HuH-7 (cell line): ENCODE measurements at regions not wholly inside any gene's neighbourhood (a gene's known extent, or its start where the extent isn't known, plus 50 kb on each side); places are given as distances from the start of the nearest gene placed in this dataset.

Experiments
- DNase-seq: peaks from one replicate; pipeline ENCODE4 v3.0.0; 2011; ENCODE audit warnings: low spot score

DNA sequence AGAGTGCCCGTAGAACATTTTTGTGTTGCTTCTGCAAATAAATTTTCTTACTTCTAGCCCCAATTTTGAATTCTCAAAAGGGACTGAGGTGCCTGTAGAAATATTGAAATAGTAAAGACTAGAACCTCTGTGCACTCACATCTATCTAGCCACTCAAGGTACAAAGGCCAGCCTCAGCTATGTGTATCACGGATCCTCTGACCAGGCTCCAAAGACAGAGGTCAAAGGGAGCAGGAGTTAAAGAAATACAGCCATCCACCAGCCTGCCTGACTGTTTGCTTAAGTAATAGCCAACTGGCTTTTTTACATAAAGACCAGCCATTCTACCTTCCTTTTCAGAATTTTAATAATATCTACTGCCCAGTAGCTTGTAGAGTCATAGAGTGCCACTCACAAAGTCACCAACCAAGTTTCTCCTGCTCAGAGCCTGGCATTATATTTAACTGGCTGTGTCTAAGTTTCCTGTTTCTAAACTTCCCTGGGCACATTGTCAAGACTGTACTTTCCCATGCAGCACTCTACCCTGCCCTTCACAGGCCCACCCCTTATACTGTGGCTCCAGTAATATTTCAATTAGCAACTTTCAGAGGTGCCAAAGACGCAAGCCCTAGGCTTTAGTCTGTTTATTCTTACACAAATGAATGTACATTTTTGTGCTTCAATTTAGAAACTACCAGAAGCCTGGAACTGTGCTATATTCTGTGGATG, 338.3 kb upstream of the NT5C1B start:
- no peak for DNase-seq

DNA sequence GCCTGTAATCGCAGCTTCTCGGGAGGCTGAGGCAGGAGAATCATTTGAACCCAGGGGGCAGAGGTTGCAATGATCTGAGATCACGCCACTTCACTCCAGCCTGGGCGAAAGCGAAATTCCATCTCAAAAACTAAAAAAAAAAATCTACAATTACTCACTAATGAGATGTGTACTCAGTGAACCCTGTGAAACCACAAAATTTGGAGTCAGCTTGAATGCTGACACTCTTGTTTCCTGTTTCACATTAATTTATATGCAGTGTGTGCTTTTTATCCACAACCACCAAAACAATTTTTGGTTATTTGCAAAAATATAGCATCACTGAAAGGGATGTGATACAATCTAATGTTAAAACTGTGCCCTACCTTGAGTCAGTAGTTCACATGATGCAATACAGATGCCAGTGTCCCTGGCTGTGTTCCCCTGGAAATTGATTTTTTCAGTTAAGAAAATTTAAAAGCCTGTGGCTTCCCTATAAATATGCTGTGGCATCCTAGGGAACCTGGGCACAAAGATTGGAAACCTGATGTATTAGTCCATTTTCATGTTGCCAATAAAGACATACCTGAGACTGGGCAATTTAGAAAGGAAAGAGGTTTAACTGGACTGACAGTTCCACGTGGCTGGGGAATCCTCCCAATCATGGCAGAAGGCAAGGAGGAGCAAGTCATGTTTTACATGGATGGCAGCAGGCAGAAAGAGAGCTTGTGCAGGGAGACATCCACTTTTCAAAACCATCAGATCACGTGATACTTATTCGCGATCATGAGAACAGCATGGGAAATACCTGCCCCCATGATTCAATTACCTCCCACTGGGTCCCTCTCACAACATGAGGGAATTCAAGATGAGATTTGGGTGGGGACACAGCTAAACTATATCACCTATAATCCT, 337.5 kb upstream of the NT5C1B start:
- DNase-seq, result no peak

DNA sequence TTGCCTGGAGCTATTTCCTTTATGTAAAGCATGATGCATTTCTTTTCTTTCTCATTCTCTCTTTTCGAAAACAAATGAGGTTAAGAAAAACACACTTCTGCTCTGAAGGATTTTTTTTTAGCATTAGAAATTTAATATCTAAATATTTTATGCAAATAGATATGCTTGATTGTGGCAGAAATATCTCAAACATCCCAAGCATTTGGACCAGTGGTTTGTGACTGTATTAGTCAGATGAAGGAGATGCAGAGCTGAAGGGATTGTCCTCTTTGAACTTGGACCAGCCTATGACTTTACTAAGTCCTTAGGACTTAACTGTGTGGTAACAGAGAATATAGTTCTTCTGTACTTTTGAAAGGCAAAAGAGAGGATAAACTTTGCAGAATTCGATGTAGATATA, 335.9 kb upstream of the NT5C1B start:
- no peak for DNase-seq

DNA sequence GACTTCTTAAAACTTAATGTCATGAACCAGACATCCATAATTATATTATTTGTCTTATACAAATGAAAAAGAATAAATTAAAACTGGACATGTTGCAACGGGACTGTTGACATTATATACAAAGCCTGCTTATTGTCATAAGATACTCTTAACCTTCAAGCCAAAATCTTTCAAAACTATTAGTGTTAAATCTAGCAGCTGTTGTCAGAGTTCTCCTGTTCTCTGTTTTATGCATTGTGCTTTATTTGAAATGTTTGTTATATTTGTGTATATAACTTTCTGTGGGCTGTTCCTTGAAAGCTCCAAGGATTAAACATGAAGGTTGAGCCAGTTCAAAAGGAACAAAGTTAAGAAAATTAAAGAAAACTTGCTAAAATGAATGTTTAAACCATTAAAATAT, 335.5 kb upstream of the NT5C1B start:
- no peak for DNase-seq

DNA sequence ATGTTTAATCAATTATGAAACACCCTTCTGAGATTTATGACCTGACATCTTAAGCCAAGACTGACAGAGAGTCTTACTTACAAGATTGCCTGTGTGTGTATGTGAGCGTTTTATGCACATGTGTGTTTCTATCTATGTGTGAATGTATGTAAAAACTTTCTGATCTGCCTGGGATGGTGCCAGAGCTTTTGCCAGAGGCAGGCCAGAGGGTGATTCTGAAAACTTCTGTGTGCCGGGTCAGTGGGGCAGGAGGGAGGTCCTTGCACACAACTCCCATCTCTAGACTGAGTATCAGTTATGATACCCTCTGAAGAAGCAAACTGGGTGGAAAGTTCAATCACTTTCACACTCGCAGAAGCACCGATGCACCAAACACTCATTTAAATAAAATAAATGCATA, 335.0 kb upstream of the NT5C1B start:
- DNase-seq, result no peak

DNA sequence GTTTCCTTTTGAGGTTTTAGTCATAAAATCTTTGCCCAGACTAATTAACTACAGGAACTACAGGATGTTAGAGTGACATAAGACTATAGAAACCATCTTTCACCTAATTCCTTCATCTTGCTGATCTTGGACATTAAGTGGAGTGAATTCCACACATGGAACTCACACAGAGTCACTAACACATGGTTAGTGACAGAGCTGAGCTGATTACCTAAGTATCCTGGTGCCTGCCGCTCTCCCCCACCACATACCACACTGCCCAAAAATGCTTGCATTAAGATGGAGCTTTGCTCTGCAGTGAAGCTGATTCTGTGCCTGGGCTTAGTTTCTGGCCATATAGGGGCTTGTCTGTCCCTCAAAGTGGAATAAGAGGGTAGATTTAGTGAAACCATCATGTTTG, 332.9 kb upstream of the NT5C1B start:
- DNase-seq, result no peak

DNA sequence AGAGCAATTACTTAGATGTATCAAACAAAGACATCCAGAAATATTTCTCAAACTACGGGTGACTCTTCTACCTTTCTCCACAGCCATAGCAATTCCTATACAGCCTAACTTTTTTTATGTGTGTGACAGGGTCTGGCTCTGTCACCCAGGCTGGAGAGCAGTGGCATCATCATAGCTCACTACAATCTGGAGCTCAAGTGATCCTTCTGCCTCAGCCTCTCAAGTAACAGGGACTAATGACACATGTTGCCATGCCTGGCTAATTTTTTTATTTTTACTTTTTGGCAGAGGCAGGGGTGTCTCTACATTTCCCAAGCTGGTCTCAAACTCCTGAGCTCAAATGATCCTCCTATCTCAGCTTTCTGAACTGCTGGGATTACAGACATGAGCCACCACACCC, 328.9 kb upstream of the NT5C1B start:
- no peak for DNase-seq

DNA sequence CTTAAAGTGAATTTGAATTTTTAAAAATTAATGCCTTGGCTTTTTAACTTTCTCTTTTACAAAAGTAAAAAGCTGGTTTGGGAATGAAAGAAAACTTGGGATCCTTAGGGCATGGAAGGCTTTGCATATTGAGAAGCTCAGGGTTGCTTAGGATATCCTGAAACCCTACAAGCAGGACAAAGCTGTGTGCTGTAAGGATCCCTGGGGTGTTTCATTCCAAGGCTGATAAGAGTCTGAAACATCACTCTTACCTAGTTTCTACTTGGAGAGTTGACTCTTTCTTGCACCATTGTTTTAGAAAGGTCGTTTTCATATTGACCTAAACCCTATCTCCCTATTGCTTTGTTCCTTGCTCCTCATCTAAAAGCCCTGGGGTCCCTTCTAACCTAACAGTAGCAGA, 325.9 kb upstream of the NT5C1B start:
- no peak for DNase-seq

DNA sequence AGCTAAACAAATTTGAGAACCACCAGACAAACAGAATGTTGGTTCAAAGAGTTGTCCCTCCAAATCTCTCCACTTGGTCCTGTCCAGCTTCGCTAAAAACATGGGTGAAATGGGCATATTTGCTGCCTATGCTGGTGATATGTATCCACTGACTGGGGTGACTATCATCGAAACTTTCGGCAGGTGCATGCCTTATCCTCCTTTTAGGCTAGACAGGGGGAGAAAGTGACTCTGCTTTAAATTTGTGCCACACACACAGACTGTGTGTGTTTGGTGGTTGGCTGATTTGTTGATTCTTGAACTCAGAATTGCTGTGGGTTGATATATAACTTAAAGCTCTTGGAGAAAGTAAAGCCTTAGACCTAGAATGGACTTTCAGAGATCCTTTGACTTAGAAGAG, 324.1 kb upstream of the NT5C1B start:
- no peak for DNase-seq

DNA sequence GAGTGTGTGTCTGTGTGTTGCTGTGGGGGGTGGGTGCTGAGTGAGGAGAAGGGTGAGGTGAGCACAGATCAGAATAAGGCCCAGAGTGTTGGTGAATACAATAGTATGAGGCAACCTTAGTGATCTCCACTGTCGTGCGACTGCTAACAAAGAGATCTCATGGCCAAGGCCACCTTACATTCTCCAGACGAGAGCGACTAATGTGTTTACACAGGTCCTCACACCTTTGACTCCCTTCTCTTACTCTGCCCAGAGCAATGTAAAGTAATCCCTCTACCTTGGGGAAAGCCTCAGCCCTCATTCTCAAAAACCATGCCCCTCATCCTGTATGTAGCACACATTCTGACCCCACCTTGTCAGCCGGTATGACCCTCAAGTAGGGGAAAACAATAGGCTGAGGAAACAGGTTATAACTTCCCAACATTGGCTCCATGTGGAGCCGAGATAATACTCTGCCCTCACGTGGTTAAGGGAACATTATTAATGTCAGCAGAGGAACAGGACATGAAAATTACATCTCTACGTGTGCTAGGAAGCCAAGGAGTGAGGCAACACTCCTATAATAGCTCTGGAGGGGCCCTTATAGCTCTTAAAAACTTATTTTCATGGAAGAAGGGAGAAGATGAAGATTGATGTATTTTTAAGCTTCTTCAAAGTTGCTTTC, 323.0 kb upstream of the NT5C1B start:
- no peak for DNase-seq

DNA sequence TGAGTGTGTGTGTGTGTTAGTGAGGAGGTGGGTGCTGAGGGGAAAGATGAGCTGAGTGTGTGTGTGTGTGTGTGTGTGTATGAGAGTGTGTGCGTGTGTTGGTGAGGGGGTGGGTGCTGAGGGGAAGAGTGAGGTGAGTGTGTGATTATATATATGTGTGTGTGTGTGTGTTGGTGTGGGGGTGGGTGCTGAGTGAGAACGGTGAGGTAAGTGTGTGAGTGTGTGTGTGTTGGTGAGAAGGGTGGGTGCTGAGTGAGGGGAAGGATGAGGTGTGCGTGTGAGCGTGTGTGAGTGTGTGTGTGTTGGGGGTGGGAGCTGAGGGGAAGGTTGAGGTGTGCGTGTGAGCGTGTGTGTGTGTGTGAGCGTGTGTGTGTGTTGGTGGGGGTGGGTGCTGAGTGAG, 322.0 kb upstream of the NT5C1B start:
- DNase-seq, result no peak

DNA sequence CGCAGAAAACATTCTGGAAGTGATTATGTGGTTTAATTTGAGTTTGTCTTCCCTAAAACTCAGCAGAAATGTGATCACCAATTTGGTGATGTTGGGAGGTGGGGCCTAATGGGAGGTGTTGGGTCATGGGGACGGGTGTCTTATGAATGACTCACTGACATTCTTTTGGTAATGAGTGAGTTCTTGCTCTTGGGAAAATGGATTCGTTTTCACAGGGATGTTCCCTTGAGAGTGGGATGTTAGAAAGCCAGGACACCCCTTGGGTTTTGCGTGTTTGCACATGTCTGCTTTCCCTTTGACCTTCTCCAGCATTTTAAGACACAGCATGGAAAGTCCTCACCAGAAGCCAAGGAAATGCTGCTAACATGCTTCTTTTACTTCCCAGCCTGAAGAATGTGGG, 321.5 kb upstream of the NT5C1B start:
- no peak for DNase-seq

DNA sequence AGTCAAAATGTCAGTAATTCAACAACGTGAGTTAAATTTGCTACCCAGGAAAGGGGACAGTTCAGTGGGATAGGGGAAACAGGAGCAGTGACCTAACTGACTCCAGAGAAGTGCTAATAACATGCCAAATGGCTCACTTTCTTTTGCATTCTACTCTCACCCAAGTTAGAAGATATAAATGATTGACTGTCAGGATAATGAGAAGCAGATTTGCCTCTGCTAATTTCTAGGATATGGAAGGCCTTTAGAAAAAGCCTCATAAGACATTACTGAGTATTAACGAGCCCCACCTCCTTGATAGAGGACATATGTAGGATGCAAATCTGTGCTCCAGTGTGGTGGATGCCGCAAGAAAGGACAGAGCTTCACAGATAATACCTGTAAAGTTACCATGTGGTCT, 318.6 kb upstream of the NT5C1B start:
- DNase-seq, result no peak

DNA sequence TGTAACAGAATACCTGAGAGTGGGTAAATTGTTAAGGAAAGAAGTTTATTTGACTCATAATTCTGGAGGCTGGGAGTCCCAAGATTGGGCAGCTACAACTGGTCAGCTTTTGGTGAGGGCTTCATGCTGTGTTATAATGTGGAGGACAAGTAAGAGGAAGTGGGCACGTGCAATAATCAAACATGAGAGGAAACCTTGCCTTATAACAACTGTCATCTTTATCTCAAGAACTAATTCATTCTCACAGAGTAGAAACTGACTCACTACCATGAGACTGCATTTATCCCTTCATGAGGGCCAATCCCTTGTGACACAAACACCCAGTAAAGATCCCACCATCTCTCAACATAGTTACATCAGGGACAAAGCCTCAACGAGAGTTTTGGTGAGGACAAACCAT, 318.1 kb upstream of the NT5C1B start:
- no peak for DNase-seq

DNA sequence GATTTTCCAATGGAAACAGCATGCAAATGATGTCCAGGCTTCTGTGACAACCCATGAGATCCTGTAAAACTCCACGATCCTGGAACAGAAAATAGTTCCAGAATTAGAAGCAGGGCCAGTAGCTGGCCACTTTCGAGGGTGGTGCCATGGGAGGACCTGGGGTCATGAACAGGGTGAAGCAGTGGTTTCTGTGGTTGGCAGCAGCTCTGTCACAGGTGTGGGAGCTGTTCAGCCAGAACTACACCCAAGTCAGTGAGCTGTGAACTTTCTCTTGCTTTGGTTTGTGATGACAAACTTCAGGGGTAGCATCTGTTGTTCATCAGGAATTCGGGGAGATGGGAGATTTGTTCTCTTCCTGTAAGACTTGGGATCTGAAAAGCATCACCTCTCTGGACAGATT, 314.4 kb upstream of the NT5C1B start:
- no peak for DNase-seq

DNA sequence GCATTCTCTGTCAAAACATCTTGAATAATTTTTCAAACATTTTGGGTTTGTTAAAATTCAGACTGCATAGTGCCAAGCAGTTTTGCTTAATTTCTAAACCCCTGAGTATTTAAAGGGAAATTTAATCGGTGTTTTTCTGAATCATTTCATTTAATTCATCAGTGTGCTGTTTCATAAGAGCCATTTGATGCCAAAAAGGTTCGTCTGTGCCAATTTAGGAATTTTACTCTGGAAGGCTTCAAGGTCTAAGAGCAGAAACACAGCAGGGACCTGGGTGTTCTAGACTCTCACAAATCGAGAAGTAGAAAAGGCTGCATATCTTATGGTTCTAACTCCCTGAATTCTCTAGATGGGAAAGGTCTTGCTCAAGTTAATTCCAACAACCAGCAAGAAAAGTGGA, 311.9 kb upstream of the NT5C1B start:
- DNase-seq, result no peak

DNA sequence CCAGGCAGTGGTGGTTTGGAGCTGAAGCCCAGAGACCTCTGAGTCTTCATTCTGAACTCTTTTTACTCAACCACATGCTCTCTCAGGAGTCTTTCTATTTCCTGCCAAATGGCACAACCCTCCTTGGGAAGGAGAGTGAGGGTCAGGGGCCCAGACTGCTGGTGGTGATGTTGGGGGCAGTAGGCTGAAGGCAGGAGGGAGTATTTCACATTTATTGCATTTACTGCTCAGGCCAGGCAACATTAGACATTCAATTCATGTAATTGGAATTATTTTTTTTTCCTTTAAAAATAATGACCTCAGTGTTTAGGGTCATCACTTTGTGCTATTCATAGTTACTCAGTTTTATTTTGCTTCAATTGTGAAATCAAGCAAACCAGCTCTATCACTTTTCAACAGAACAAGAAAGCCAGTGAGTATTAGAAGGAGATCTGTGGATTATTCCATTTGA, 311.3 kb upstream of the NT5C1B start:
- no peak for DNase-seq

DNA sequence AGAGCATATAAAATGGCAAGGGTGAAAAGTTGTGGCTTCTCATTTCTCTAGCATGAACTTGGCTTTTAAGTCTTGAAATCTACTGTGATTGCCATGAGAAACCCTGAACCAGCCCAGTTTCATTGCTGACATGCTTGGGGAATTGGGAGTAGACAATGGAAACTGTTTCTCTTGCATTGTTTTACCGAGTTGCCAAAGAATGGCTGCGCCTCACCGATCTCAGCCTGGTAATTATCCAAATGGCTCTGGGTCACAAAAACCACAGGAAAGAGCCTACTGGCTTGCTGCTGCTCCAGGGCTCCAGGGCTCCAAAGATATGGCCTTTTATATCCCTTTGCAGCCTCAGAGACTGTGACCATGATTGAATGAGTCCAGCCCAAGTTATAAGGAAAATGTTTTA, 310.4 kb upstream of the NT5C1B start:
- no peak for DNase-seq

DNA sequence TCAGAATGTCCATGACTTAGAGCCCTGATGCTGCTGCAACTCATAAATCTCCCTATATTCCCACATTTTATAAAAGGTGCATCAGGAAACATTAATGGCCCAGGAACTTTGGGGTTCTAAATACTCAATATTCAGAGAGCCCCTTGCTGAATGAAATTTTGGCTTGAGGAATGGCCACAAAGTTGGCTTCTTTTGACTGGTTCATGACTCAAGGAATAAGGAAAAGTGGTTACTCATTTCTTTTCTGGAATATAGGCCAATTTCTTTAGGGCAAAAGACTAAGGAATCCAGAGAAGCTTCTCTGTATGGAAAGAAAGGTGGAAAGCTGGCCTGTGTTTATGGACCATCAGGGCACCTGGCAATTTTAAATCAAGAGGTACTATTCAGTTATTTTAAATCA, 308.9 kb upstream of the NT5C1B start:
- DNase-seq, result no peak

DNA sequence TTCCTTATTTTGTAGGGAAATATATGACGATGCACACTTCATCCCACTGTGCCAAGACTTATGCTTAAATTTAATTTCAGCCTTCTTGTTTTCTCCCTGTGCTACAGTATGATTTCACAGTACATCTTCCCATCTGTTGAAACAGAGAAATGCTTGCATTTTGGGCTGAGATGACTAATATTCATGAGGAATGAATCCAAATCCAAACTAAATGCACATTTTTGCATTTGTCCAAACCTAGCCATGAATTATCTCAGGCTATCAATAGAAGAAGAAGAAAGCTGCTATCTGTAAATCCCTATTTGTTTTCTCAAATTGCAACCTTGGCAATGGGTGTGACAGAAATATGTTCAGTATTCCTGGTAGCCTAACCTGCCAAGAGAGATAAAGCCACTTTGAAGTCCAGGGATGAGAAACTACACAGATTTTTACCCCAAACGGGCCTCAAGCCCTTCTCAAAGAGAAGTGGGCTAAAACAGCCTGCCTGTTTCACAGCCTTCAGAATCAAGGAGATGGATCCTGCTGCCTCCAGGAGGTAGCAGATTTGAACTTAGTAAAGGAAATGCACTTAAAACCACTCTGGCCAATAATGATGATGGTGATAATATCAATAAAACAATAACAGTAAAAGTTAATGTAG, 306.9 kb upstream of the NT5C1B start:
- DNase-seq, result no peak

DNA sequence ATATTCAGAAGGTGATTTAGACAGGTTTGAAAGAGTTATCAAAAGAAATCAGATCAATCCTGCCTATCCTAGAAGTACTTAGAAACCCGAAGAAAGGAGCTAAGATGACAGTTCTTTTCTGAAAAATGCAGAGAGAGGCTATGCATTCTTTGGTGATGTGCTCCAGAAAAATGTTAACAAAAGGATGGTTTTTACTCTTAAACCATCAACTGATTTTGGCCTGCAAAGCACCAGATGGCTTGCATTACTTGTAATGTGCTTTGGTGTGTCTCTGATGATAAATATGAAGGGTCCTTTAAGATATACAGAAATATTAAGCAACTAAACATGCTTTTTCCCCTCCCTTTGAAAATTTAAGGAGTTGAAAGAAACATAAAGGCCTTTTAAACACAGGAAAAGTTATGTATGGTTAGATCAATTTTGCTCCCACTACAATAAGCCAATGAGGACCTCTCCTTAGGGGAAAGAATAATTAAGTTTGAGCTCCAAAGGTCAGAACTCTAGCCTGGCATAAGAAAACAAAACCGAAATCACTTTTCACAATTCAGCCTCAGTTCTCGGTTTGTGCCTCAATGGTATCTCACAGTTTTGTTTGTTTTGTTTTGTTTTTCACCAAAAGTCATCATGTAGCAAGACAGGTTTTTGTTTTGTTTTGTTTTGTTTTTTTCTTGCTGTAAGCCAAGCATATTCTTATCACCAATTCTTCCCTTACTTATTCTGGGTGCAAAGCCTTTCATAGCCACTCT, 302.4 kb upstream of the NT5C1B start:
- DNase-seq, result no peak
